ENCODE measurements at regions not wholly inside any gene's neighbourhood (a gene's known extent, or its start where the extent isn't known, plus 50 kb on each side); places are given as distances from the start of the nearest gene placed in this dataset.

GRCh38 chr5:26761446-26761845 is 276.9 kb downstream of the CDH9 start:
- no peak overlapping the region for H3K23ac ChIP-seq (ENCODE audit: low read depth, low read length)
- no peak overlapping the region for H2BK15ac ChIP-seq (ENCODE audit: low read depth, low read length)
- H3K9me1 ChIP-seq (ENCODE audit: insufficient read depth, low read length) = no peaks in the 10 kb centered on the region
- peaks cover 2% of the 10 kb centered on the region; the same call in 1 of the 2 replicates for H3K9me3 ChIP-seq (ENCODE audit: control insufficient read depth, insufficient read depth, low read length)
- no peaks in the 10 kb centered on the region for H3K27me3 ChIP-seq (ENCODE audit: control insufficient read depth, insufficient read depth, low read length)
- no peak for ATAC-seq (ENCODE audit: low read depth)
- H3K4ac ChIP-seq (ENCODE audit: low read depth, low read length) = no peak overlapping the region
- no peaks in the 10 kb centered on the region for H3K4me1 ChIP-seq (ENCODE audit: control insufficient read depth, insufficient read depth, low read length)
- H4K8ac ChIP-seq (ENCODE audit: low read depth in 2 of 2, low read length in 2 of 2) = no peak overlapping the region
- WGBS, 2 experiments (ENCODE audit: extremely low coverage in 2 of 2, insufficient read length in 1 of 2) = no CpG with 5 or more reads among the region's 4 CpGs
- no peak for DNase-seq
- no peak overlapping the region for H3K14ac ChIP-seq (replicated peaks; ENCODE audit: low read depth, low read length)
- no peaks in the 10 kb centered on the region for H3K79me1 ChIP-seq (ENCODE audit: low read depth in 1 of 2, low read length in 2 of 2)
- TF ChIP-seq MXI1 (IDR thresholded peaks at IDR 0.05; ENCODE audit: borderline replicate concordance, low read depth, low read length) (no peak), MAZ (IDR thresholded peaks at IDR 0.05; ENCODE audit: borderline replicate concordance, low read depth, low read length) (no peak), BHLHE40 (IDR thresholded peaks at IDR 0.05; ENCODE audit: low read depth, low read length) (no peak), CEBPB (IDR thresholded peaks at IDR 0.05; ENCODE audit: low read depth, low read length) (no peak), RFX5 (IDR thresholded peaks at IDR 0.05; ENCODE audit: low read depth, low read length) (no peak), ELK1 (IDR thresholded peaks at IDR 0.05; ENCODE audit: borderline replicate concordance, low read depth, low read length) (no peak), RAD21 (IDR thresholded peaks at IDR 0.05; ENCODE audit: low read length) (no peak), FOS (IDR thresholded peaks at IDR 0.05; ENCODE audit: low read depth, low read length) (no peak), POLR2A (IDR thresholded peaks at IDR 0.05; ENCODE audit: low read depth, low read length) (no peak), CHD1 (IDR thresholded peaks at IDR 0.05; ENCODE audit: low read depth, low read length) (no peak)
- H3K18ac ChIP-seq (ENCODE audit: low read depth, low read length) = no peak overlapping the region
- no peak overlapping the region for H4K5ac ChIP-seq (ENCODE audit: low read depth, low read length)
- H3K9ac ChIP-seq (ENCODE audit: low read depth, low read length) = no peak overlapping the region
- ChIA-PET CTCF (no interaction called here), POLR2A (ENCODE audit: unreplicated experiment) (no interaction called here)
- H4K20me1 ChIP-seq (ENCODE audit: insufficient read depth, low read length) = no peaks in the 10 kb centered on the region
- no peak overlapping the region for H3K56ac ChIP-seq (ENCODE audit: extremely low read depth, insufficient read depth, low read length)
- H3K4me2 ChIP-seq (ENCODE audit: low read depth, low read length) = no peak overlapping the region
- H2BK20ac ChIP-seq (ENCODE audit: low read depth, low read length) = no peak overlapping the region
- in situ Hi-C loops (cut with MboI; ENCODE audit: low sequenced_read_pairs) (no loop called here), intact Hi-C loops (cut with micrococcal nuclease) (no loop called here), dilution Hi-C loops (cut with HindIII; ENCODE audit: low sequenced_read_pairs, unreplicated experiment) (no loop called here)
- no peak overlapping the region for H2AK5ac ChIP-seq (ENCODE audit: low read depth, low read length)
- BruUV-seq (replicated peaks) = no TSS peak
- no peak overlapping the region for H2AK9ac ChIP-seq (replicated peaks; ENCODE audit: low read depth, low read length, poor library complexity)
- no peak overlapping the region for H2BK5ac ChIP-seq (ENCODE audit: low read depth, low read length, poor library complexity, severe bottlenecking)
- no peaks in the 10 kb centered on the region for H3K36me3 ChIP-seq (ENCODE audit: control insufficient read depth, insufficient read depth, low read length)
- no peak overlapping the region for H3K27ac ChIP-seq (ENCODE audit: insufficient read depth, low read length)
- no peak overlapping the region for H4K91ac ChIP-seq (ENCODE audit: insufficient read depth, low read depth, low read length)
- no peak overlapping the region for H2BK120ac ChIP-seq (ENCODE audit: low read depth, low read length)
- H3K4me3 ChIP-seq (ENCODE audit: insufficient read depth, low read depth, low read length) = no peak overlapping the region
- H2AFZ ChIP-seq (replicated peaks; ENCODE audit: low read length, poor library complexity) = no peak overlapping the region

All from IMR-90 (cell line).